HG03460 (cell line): ENCODE measurements at regions not wholly inside any gene's neighbourhood (a gene's known extent, or its start where the extent isn't known, plus 50 kb on each side); places are given as distances from the start of the nearest gene placed in this dataset.

Experiments used
- ATAC-seq: cut with Tn5 transposase; IDR thresholded peaks from one replicate; pipeline ENCODE4 v1.9.1; 2021; ENCODE audit not compliant: unreplicated experiment

DNA sequence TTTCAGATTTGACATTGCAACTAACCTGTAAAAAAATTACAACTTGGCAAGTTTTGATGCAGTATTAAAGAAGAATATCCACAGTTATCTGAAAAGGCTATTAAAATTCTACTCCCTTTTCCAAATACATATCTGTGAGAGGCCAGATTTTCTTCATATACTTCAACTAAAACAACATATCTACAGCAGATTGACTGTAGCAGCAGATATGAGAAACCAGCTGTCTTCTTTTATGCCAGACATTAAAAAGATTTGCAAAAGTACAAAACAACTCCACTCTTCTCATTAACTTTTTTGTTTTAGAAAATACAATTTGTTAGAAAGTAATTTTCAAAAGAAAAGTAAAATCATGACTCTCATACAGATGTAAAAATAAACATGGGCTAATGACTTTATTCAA, 281.1 kb upstream of the PCSK5 start:
- ATAC-seq: no peak

DNA sequence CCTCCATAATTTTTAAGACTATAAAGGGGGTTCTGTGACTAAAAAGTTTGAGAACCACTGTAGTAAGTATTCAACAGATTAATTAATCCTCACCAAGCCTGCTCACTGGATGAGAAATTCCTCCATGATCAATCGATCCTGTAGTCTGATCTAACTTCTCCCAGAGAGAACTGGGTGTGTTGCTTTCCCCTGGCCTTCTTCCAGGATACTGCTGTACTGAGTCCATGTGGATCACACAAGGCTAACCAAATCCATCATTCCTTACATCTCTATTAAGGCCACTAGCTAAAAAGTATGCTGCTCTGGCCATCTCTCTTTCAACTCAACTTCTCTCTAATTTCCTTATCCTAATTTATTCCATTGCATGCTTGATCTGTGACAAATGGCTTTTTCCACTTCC, 280.2 kb upstream of the PCSK5 start:
- no peak for ATAC-seq

DNA sequence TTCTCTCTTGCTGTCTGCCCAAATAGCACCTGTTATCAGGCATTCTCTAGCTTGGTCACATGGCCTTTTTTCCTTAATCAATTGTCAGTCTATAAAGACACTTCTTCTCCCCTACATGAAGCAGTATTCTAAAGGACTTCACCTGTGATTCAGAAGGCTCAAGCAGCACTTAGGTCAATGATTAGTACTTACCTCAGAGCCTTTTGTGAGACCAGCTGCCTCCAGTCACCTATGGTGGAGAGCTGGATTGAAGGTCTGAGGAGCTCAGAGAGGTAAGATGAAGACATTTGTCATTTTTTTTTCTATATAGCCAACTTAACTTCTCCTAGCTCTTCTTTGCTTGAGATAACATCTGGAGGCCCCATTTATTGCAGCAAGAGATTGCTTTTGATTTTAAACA, 278.3 kb upstream of the PCSK5 start:
- ATAC-seq: no peak

GRCh38 chr9:75612754-75613153, 277.7 kb upstream of the PCSK5 start:
- no peak for ATAC-seq

DNA sequence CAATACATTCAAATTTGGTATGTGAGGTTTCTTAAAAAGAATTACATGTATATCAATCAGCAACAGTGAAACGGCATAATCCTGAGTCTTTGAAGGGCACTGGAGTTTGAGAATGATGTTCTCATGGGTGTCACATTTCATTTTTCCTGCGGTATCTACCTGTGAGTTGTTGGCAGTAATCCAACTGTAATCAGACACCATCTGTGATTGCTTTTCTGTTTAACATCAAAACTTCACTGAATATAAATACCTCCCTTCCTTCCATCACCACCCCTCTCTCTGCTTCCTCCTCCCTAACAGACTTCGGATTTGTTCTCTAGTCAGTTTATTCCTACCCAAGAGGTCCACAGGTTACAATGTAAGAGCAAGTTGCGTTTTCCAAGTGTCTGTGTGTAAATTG, 275.2 kb upstream of the PCSK5 start:
- ATAC-seq: no peak

DNA sequence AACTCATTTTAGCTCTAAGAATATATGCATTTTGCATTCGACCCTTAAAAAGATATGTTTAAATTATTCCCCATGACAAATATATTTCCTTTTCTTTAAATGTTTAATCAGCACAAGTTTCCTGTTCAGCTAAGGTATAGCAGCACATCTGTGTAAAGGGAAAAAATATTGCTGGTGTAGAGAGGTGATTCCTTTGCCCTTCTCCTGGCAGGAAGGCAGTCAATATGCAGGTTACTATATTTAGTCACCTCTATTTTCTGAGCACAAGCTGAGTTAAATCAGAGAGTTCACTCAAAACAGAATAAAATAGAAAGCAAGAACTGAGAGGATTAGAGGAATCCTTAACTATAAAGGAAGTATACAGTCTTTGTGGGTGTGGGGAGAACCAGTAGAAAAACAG, 274.4 kb upstream of the PCSK5 start:
- ATAC-seq: no peak

DNA sequence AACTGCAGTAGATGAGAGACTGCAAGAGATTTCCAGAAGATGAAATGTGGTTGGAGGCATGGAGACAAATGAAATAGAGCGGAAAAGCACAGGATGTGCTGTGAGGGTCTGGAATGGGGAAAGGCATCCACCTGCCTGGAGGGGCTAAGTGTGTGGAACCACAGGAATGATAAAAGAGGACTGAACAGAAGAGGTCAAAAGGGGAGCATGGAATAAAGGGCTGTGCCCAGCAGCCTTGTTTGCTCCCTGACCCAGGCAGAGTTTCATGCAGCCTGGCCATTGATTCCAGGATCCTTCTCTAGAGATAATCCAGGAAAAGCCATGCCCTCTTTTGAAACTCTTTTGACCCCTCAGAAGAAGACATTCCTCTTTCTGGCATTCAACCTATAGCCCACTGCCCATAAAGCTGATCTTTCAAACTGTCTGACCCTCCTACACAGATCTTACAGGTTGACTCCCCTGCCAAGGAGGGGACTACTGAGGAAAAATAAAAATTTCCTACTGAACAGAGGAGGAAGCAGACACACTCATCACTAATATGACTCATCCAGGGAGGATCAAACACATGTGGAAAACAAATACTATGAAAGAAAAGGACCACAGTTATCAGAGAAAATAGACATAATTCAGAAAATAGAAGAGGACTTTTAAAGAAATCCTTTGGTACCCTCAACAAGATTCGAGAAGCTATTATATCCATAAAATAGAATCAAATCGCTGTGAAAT, 273.5 kb upstream of the PCSK5 start:
- ATAC-seq: no peak

DNA sequence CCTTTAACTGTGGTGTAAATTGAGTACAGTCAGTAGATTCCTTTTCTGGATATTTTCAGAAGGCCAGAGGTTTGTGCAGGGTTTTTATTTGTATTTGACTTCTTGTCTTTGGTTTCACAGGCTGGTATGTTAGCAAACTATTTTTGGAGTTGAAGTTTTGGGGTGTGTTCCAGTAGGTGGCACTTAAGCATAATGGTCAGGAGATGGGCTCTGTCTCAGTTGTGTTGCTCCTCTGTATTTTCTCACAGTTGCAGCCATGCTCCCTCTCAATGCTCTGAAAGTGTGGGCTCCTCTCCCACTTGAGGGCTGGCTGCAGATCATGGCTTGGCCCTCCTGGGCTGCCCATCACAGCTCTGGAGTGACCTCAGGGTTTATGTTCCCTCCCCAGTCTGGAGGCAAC, 267.0 kb upstream of the PCSK5 start:
- no peak for ATAC-seq

DNA sequence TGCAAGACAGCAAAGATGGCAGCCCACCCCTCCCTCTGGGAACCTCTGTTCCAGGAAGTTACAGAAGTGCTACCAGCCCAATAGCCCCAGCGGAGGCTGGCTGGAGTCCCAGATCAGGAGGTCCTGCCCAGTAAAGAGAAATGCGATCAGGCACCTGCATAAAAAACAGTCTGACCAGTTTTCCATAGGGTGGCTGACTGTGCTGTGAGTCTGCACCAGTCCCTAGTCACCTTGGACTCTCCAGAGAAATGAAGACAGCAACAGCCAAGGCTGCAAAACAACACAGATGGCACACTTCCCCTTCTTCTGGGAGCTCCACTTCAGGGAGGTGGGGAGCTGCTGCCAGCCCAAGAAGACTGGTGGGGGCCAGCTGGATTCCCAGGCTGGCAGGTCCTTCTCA, 265.5 kb upstream of the PCSK5 start:
- ATAC-seq: no peak

DNA sequence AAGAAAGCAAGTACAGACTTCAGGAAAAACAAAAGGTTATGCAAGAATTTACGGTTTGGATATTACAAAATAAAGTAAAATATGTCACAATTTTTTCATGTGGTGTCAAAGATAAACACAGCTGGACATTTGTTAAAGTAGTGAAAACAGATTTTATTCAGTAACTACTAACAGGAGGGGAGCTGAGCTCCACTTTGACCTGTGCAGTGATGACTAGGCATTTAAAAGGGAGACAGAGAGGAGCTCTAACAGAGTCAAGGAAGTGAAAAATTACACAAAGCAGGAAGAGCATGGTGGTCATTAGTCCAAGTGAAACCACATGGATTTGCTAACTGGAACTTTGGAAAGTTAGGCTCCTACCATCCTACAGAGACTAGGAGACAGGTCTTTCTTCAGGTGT, 263.6 kb upstream of the PCSK5 start:
- no peak for ATAC-seq

DNA sequence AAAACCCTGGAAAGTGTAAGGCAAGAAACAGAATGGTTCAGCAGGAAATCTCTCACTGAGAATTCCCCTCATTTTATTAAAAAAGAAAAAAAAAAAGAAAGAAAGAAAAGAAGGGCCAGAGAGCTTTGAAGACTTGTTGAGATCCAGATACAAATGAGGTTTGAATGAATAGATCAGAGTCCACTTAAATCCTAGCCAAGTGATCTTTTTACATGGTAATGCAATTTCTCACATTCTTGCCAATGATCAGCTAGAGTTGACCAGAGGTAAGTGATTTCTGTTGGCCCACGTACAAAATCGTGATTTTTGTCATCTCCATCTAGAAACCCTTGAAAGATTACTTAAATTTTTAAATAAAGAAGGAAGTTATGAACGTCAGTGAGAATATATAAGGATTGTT, 261.5 kb upstream of the PCSK5 start:
- ATAC-seq: no peak

DNA sequence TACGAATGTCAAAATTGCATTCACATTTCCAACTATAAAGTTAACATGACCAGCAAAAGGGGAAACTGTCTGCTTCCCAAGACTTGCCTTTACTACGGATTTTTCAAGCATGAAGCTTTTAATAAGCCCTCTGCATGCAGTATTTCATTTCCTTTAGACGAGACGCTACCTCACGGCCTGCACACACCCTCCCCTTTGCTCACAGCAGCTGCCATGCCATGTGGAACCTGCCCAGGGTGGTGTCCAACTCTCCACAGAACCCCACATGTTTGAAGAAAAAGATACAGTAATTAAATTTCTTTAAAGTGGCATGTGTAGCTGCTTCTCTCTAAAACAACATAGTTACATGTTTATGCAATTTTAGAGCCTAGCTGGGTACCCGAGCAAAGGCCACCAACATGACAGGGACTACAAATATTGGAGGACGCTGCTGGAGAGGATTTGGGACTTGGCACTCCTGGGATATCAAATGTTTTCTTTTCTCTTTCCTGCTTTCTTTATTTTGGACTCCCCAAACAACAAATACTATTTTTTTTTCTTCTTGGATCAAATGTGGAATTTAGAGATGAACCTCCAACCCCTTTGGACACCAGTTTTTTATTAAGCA, 256.9 kb upstream of the PCSK5 start:
- no peak for ATAC-seq

GRCh38 chr9:75636427-75637045, 253.9 kb upstream of the PCSK5 start:
- ATAC-seq: no peak

GRCh38 chr9:75639971-75640610, 250.4 kb upstream of the PCSK5 start:
- no peak for ATAC-seq

DNA sequence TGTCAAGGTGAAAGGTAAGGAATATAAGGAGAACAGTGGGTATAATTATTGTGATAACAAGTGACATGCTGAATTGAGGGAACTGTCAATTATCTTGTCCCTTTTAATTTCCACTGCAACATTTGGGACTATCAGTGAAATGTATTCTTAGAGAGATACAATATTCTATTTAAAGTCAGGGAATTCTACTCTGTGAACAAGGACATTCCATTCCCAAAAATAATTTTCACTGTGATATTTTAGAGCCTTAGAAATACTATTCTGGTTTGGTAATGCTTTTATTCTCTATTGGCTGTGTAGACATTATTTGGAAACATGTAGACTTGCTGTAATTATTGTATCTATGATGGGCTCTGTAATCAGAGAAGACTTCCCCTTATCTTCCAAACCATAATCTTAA, 248.0 kb upstream of the PCSK5 start:
- no peak for ATAC-seq

DNA sequence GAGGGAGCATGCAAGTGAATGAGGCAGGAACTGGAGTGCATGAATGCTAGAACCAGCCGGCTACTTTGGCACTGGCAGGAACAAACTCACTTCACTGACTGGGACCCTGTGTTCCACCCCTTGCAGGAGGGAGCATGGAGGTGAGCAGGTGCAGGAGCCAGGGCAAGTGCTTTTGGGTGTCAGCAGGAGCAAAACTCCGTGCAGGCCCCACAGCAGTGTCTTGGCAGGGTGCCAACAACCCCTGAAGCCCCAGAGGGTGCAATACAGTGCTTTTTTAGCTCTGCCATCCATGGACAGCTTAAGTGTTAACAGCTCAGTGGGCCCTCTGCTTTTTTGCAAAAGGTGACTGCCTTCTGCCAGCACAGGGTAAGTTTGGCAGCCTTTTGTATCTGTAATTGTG, 245.8 kb upstream of the PCSK5 start:
- ATAC-seq: no peak

DNA sequence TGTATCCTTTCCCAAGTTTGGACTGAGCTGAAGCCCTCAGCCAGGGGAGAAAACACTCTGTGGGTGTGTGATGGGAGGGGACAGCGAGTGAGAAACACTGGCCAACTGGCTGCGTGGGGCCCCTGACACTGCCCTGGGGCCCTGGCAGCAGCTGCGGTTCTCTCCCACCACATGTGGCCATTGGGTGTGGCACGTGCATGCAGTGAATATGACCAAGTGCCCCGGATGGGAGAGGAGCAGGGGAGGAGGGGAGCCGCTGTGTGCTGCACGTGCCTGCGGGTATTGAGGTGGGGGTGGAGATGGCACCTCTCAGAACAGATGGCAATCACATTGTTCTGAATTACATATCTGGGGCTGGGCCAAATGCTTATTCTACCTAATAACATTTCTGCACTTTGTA, 242.4 kb upstream of the PCSK5 start:
- no peak for ATAC-seq

- no peak for ATAC-seq
Observed at GRCh38 chr9:75649060-75649459, 241.4 kb upstream of the PCSK5 start.

DNA sequence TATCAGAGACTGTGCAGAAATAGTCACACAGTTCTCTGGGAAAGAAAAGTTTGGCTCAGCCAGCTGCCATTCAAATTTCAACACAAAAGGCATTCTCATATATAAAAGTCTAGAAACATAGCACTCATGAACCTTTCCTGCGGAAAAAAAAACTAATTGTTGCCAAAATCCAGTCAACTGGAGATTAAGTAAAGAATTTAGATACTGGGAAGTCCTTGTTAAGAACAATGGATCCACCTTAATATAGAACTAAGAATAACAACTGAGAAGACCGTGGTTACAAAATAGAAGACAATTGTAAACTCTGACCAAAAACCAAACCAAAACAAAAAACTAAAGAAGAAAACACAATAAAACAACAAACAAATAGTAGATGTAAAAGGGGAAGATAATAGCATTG, 238.8 kb upstream of the PCSK5 start:
- no peak for ATAC-seq

GRCh38 chr9:75653335-75653734, 237.1 kb upstream of the PCSK5 start:
- no peak for ATAC-seq

DNA sequence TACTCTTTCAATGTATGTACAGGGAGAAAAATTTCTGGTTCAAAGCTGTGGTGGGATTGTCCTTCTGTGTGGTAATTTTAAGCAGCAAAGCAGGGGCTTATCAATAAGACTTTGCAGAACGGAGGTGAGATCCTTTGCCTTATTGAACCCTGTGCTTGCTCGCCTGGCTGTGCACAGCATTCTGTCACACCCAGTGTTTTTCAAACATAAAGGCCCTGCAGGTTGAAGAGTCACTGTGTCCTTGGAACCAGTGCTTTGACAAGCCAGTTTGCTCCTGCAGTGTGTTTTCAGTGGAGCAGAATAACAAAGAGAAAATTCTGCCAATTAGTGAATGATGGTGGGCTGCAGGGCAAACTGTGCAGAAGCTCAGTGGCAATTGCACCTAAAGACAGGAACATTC, 236.7 kb upstream of the PCSK5 start:
- no peak for ATAC-seq

- ATAC-seq: no peak
Observed at GRCh38 chr9:75657015-75657414, 233.5 kb upstream of the PCSK5 start.
